Immature natural killer cell (primary cell): ENCODE measurements at regions not wholly inside any gene's neighbourhood (a gene's known extent, or its start where the extent isn't known, plus 50 kb on each side); places are given as distances from the start of the nearest gene placed in this dataset.
A peak's percentile ranks its signal among the peaks of the same experiment; 100 is the strongest.

ENCODE experiments used
- DNase-seq, 3 donors: peaks; one replicate each; pipeline ENCODE4 v3.0.0; 2022; ENCODE audit warnings: mixed read lengths in 1 of 3
- H3K27ac Mint-ChIP-seq, 6 donors: one replicate each; pipeline ENCODE4 v1.8.0; 2020; ENCODE audit warnings: mixed read lengths in 6 of 6, mild to moderate bottlenecking in 5 of 6, inconsistent platforms in 4 of 6, moderate library complexity in 3 of 6
- H3K27me3 Mint-ChIP-seq, 3 donors: one replicate each; pipeline ENCODE4 v1.8.0; 2020 to 2021; ENCODE audit warnings: low read depth in 3 of 3, mild to moderate bottlenecking in 3 of 3, mixed read lengths in 3 of 3, moderate library complexity in 3 of 3, inconsistent platforms in 1 of 3
- H3K36me3 Mint-ChIP-seq, 3 donors: one replicate each; pipeline ENCODE4 v1.8.0; 2020; ENCODE audit warnings: mixed read lengths in 3 of 3, inconsistent platforms in 2 of 3, mild to moderate bottlenecking in 2 of 3
- H3K4me1 Mint-ChIP-seq, 2 donors: one replicate each; pipeline ENCODE4 v1.8.0; 2020; ENCODE audit warnings: inconsistent platforms in 2 of 2, mild to moderate bottlenecking in 2 of 2, mixed read lengths in 2 of 2, moderate library complexity in 1 of 2
- H3K4me3 Mint-ChIP-seq, 5 donors: one replicate each; pipeline ENCODE4 v1.8.0; 2020; ENCODE audit warnings: mild to moderate bottlenecking in 5 of 5, mixed read lengths in 5 of 5, inconsistent platforms in 3 of 5, moderate library complexity in 3 of 5
- H3K9me3 Mint-ChIP-seq, 6 donors: one replicate each; pipeline ENCODE4 v1.8.0; 2020; ENCODE audit warnings: mild to moderate bottlenecking in 6 of 6, mixed read lengths in 6 of 6, inconsistent platforms in 4 of 6, moderate library complexity in 3 of 6

GRCh38 chrX:131595120-131595519 lies 51.2 kb downstream of the OR13H1 start:
- H3K36me3 Mint-ChIP-seq: no peaks in the 10 kb centered on the region
- no peaks in the 10 kb centered on the region for H3K4me1 Mint-ChIP-seq
- no peak for DNase-seq
- H3K9me3 Mint-ChIP-seq: peaks cover 0 to 2% (median 0%) of the 10 kb centered on the region in 6 donors
- no peak overlapping the region for H3K4me3 Mint-ChIP-seq
- no peak overlapping the region for H3K27ac Mint-ChIP-seq
- peaks cover 2 to 7% (median 4%) of the 10 kb centered on the region in 3 donors for H3K27me3 Mint-ChIP-seq

- DNase-seq: no peak
- Mint-ChIP-seq H3K4me1 (no peaks in the 10 kb centered on the region), H3K36me3 (no peaks in the 10 kb centered on the region), H3K9me3 (no peaks in the 10 kb centered on the region), H3K27ac (no peak overlapping the region), H3K4me3 (no peak overlapping the region), H3K27me3 (peaks cover 0 to 8% (median 2%) of the 10 kb centered on the region in 3 donors)
Measured at GRCh38 chrX:131607792-131608369, 64.0 kb downstream of the OR13H1 start.

GRCh38 chrX:131609480-131609879 lies 65.6 kb downstream of the OR13H1 start:
- H3K27ac Mint-ChIP-seq: no peak overlapping the region
- DNase-seq: no peak
- H3K27me3 Mint-ChIP-seq: peaks cover 0 to 5% (median 2%) of the 10 kb centered on the region in 3 donors
- no peaks in the 10 kb centered on the region for H3K4me1 Mint-ChIP-seq
- no peaks in the 10 kb centered on the region for H3K9me3 Mint-ChIP-seq
- no peaks in the 10 kb centered on the region for H3K36me3 Mint-ChIP-seq
- H3K4me3 Mint-ChIP-seq: no peak overlapping the region

- peaks cover 0 to 8% (median 2%) of the 10 kb centered on the region in 3 donors for H3K27me3 Mint-ChIP-seq
- DNase-seq: no peak
- no peak overlapping the region for H3K4me3 Mint-ChIP-seq
- H3K9me3 Mint-ChIP-seq: no peaks in the 10 kb centered on the region
- no peaks in the 10 kb centered on the region for H3K36me3 Mint-ChIP-seq
- H3K27ac Mint-ChIP-seq: no peak overlapping the region
- no peaks in the 10 kb centered on the region for H3K4me1 Mint-ChIP-seq
Measured at GRCh38 chrX:131613260-131613659, 69.4 kb downstream of the OR13H1 start.

- H3K4me3 Mint-ChIP-seq: no peak overlapping the region
- H3K27me3 Mint-ChIP-seq: peaks cover 0 to 9% (median 3%) of the 10 kb centered on the region in 3 donors
Measured at GRCh38 chrX:131614241-131614640, 70.4 kb downstream of the OR13H1 start.

GRCh38 chrX:131617182-131617581 lies 73.3 kb downstream of the OR13H1 start:
- Mint-ChIP-seq H3K4me1 (no peaks in the 10 kb centered on the region), H3K36me3 (no peaks in the 10 kb centered on the region), H3K27me3 (peaks cover 0 to 9% (median 6%) of the 10 kb centered on the region in 3 donors), H3K4me3 (no peak overlapping the region), H3K9me3 (no peaks in the 10 kb centered on the region), H3K27ac (no peak overlapping the region)
- no peak for DNase-seq

More at GRCh38 chrX:131614241-131614640, 70.4 kb downstream of the OR13H1 start:
- Mint-ChIP-seq H3K9me3 (no peaks in the 10 kb centered on the region), H3K27ac (no peak overlapping the region), H3K36me3 (no peaks in the 10 kb centered on the region), H3K4me1 (no peaks in the 10 kb centered on the region)
- DNase-seq: no peak

- H3K36me3 Mint-ChIP-seq: no peaks in the 10 kb centered on the region
- peaks cover 0 to 6% (median 4%) of the 10 kb centered on the region in 3 donors for H3K27me3 Mint-ChIP-seq
- H3K27ac Mint-ChIP-seq: no peak overlapping the region
- no peak for DNase-seq
- H3K9me3 Mint-ChIP-seq: no peaks in the 10 kb centered on the region
- no peak overlapping the region for H3K4me3 Mint-ChIP-seq
- no peaks in the 10 kb centered on the region for H3K4me1 Mint-ChIP-seq
Measured at GRCh38 chrX:131621650-131622049, 77.8 kb downstream of the OR13H1 start.

GRCh38 chrX:131626681-131627296 lies 82.9 kb downstream of the OR13H1 start:
- Mint-ChIP-seq H3K27me3 (peaks cover 0 to 5% (median 3%) of the 10 kb centered on the region in 3 donors), H3K36me3 (no peaks in the 10 kb centered on the region), H3K27ac (no peak overlapping the region), H3K4me1 (no peaks in the 10 kb centered on the region), H3K9me3 (no peaks in the 10 kb centered on the region), H3K4me3 (no peak overlapping the region)
- no peak for DNase-seq

- Mint-ChIP-seq H3K36me3 (no peaks in the 10 kb centered on the region), H3K4me1 (no peaks in the 10 kb centered on the region), H3K27me3 (peaks cover 2 to 4% (median 3%) of the 10 kb centered on the region in 3 donors), H3K9me3 (no peaks in the 10 kb centered on the region), H3K27ac (no peak overlapping the region), H3K4me3 (no peak overlapping the region)
- no peak for DNase-seq
Measured at GRCh38 chrX:131630534-131630933, 86.7 kb downstream of the OR13H1 start.

- Mint-ChIP-seq H3K4me1 (no peaks in the 10 kb centered on the region), H3K36me3 (no peaks in the 10 kb centered on the region), H3K27me3 (peaks cover 0 to 2% (median 0%) of the 10 kb centered on the region in 3 donors), H3K27ac (no peak overlapping the region), H3K4me3 (no peak overlapping the region), H3K9me3 (no peaks in the 10 kb centered on the region)
- peak; percentile 30 to 47 (median 35) for DNase-seq
Measured at GRCh38 chrX:131633285-131633917, 89.5 kb downstream of the OR13H1 start.

GRCh38 chrX:131634900-131635299 lies 91.0 kb downstream of the OR13H1 start:
- DNase-seq: no peak
- Mint-ChIP-seq H3K9me3 (no peaks in the 10 kb centered on the region), H3K27ac (no peak overlapping the region), H3K4me3 (no peak overlapping the region), H3K4me1 (no peaks in the 10 kb centered on the region), H3K27me3 (peaks cover 0 to 2% (median 2%) of the 10 kb centered on the region in 3 donors), H3K36me3 (no peaks in the 10 kb centered on the region)

- peaks cover 0 to 8% (median 3%) of the 10 kb centered on the region in 3 donors for H3K27me3 Mint-ChIP-seq
- H3K9me3 Mint-ChIP-seq: no peaks in the 10 kb centered on the region
- H3K4me1 Mint-ChIP-seq: no peaks in the 10 kb centered on the region
- H3K27ac Mint-ChIP-seq: no peak overlapping the region
- no peak overlapping the region for H3K4me3 Mint-ChIP-seq
- no peaks in the 10 kb centered on the region for H3K36me3 Mint-ChIP-seq
- no peak for DNase-seq
Measured at GRCh38 chrX:131646106-131646505, 102.2 kb downstream of the OR13H1 start.

- H3K4me1 Mint-ChIP-seq: no peaks in the 10 kb centered on the region
- no peak overlapping the region for H3K4me3 Mint-ChIP-seq
- H3K36me3 Mint-ChIP-seq: no peaks in the 10 kb centered on the region
- H3K9me3 Mint-ChIP-seq: no peaks in the 10 kb centered on the region
- no peak for DNase-seq
- H3K27ac Mint-ChIP-seq: no peak overlapping the region
- peaks cover 3 to 7% (median 3%) of the 10 kb centered on the region in 3 donors for H3K27me3 Mint-ChIP-seq
Measured at GRCh38 chrX:131649741-131650140, 105.9 kb downstream of the OR13H1 start.

GRCh38 chrX:131650637-131651410 lies 107.0 kb downstream of the OR13H1 start:
- no peaks in the 10 kb centered on the region for H3K9me3 Mint-ChIP-seq
- no peak overlapping the region for H3K27ac Mint-ChIP-seq
- no peaks in the 10 kb centered on the region for H3K4me1 Mint-ChIP-seq
- no peak for DNase-seq
- no peak overlapping the region for H3K4me3 Mint-ChIP-seq
- no peaks in the 10 kb centered on the region for H3K36me3 Mint-ChIP-seq
- peaks cover 3 to 7% (median 5%) of the 10 kb centered on the region in 3 donors for H3K27me3 Mint-ChIP-seq
